Stomach (tissue), 8 donors: ENCODE measurements at regions not wholly inside any gene's neighbourhood (a gene's known extent, or its start where the extent isn't known, plus 50 kb on each side); places are given as distances from the start of the nearest gene placed in this dataset.

Source experiments
- DNase-seq, 2 donors: peaks; one replicate each; pipeline versions ENCODE4 v3.0.0 to v3.0.0-alpha.2; 2013 to 2019
- H3K27ac ChIP-seq, 5 donors: fragments of 200-600 bp in 4 of 5; sonication (generic) in 4 of 5; one replicate each; pipeline ENCODE4 v1.5.1; 2013 to 2019; ENCODE audit warnings: mild to moderate bottlenecking in 1 of 5, moderate library complexity in 1 of 5
- H3K27me3 ChIP-seq, 3 donors: fragments of 200-600 bp; sonication (generic); one replicate each; pipeline ENCODE4 v1.5.1; 2017 to 2019; ENCODE audit warnings: mixed run types in 1 of 3
- H3K36me3 ChIP-seq, 4 donors: fragments of 200-600 bp; sonication (generic); 1 replicate in 3 of 4; 2 replicates in 1 of 4; pipeline ENCODE4 v1.5.1; 2016 to 2019
- H3K4me1 ChIP-seq, 4 donors: fragments of 200-600 bp; sonication (generic); one replicate each; pipeline ENCODE4 v1.5.1; 2016 to 2019
- H3K4me3 ChIP-seq, 4 donors: fragments of 200-600 bp; sonication (generic) in 3 of 4; one replicate each; pipeline ENCODE4 v1.5.1; 2016 to 2019; ENCODE audit warnings: mild to moderate bottlenecking in 1 of 4
- H3K9me3 ChIP-seq, 4 donors: fragments of 200-600 bp; sonication (generic); one replicate each; pipeline ENCODE4 v1.5.1; 2016 to 2019
- CTCF ChIP-seq, 7 experiments: fragments of 450-650 bp in 4 of 7; fragments of 200-600 bp in 3 of 7; sonication (generic) in 3 of 7; IDR thresholded peaks; one replicate each; pipeline ENCODE4 v1.5.1; 2016 to 2019; ENCODE audit warnings: antibody characterized with exemption in 7 of 7, control low read depth in 2 of 7, mild to moderate bottlenecking in 1 of 7
- EP300 ChIP-seq: sonication (generic); formaldehyde crosslinking; IDR thresholded peaks from one replicate; pipeline ENCODE4 v1.6.1; 2017; ENCODE audit warnings: antibody characterized with exemption
- POLR2A ChIP-seq, 4 donors: fragments of 450-650 bp; IDR thresholded peaks; one replicate each; pipeline ENCODE4 v1.6.1; 2016; ENCODE audit warnings: antibody characterized with exemption in 4 of 4, control low read depth in 2 of 4, mild to moderate bottlenecking in 1 of 4, moderate library complexity in 1 of 4
- POLR2AphosphoS5 ChIP-seq, 3 donors: sonication (generic); formaldehyde crosslinking; IDR thresholded peaks; one replicate each; pipeline ENCODE4 v1.6.1; 2016; ENCODE audit warnings: antibody characterized with exemption in 3 of 3
- WGBS, 5 donors: extraction: QIAGEN DNeasy Blood & Tissue Kit in 3 of 5; methylation state at CpG; one replicate each; pipeline versions ENCODE4 v1.1.5 to v1.1.7; 2013 to 2018; 5-methylcytosine and 5-hydroxymethylcytosine counted together
- intact Hi-C: fragments of 100-400 bp; cut with DNase I; formaldehyde crosslinking; loops from one replicate; pipeline ENCODE4 v1.15.1; 2023; ENCODE audit warnings: low total_unique reads
- donor health status: healthy with polysubstance abuse.
- donor health status: Bipolar disorder and iron deficiency.
- donor health status: healthy.

- 73 to 92% (median 85%) methylated on average over 5 of the region's 5 CpGs for WGBS, 5 donors
- no peak overlapping the region for H3K4me3 ChIP-seq
- no peaks in the 10 kb centered on the region for H3K27me3 ChIP-seq
- H3K36me3 ChIP-seq = no peaks in the 10 kb centered on the region
- no peaks in the 10 kb centered on the region for H3K9me3 ChIP-seq
- no peak for DNase-seq
- H3K4me1 ChIP-seq = no peaks in the 10 kb centered on the region
- no peak overlapping the region for H3K27ac ChIP-seq
- TF ChIP-seq CTCF (IDR thresholded peaks at IDR 0.05) (no peak), EP300 (no peak), POLR2AphosphoS5 (IDR thresholded peaks at IDR 0.05) (no peak), POLR2A (IDR thresholded peaks at IDR 0.05) (no peak)
- intact Hi-C loops = no loop called here
These were observed 209.1 kb downstream of the DACT1 start for GRCh38 chr14:58846682-58847465.

DNA sequence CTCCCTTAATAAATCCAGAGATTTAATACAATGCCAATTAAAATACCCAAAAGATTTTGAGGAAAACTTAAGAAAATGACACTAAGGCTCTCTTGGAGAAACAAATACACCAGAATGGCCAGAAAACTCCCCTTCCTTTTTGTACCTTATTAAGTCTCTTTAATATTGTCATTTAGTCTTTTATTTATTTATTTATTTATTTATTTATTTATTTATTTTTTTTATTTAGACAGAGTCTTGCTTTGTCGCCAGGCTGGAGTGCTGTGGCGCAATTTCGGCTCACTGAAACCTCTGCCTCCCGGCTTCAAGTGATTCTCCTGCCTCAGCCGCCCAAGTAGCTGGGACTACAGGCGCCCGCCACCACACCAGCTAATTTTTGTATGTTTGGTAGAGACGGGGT is 210.6 kb downstream of the DACT1 start:
- Histone ChIP-seq H3K27ac (no peak overlapping the region), H3K4me1 (no peaks in the 10 kb centered on the region), H3K4me3 (no peak overlapping the region), H3K9me3 (no peaks in the 10 kb centered on the region), H3K36me3 (no peaks in the 10 kb centered on the region), H3K27me3 (no peaks in the 10 kb centered on the region)
- no peak for DNase-seq
- TF ChIP-seq POLR2A (IDR thresholded peaks at IDR 0.05) (no peak), POLR2AphosphoS5 (IDR thresholded peaks at IDR 0.05) (no peak), EP300 (no peak), CTCF (IDR thresholded peaks at IDR 0.05) (no peak)
- 94 to 98% (median 96%) methylated on average over 8 of the region's 8 CpGs for WGBS, 5 donors
- intact Hi-C loops = no loop called here

DNA sequence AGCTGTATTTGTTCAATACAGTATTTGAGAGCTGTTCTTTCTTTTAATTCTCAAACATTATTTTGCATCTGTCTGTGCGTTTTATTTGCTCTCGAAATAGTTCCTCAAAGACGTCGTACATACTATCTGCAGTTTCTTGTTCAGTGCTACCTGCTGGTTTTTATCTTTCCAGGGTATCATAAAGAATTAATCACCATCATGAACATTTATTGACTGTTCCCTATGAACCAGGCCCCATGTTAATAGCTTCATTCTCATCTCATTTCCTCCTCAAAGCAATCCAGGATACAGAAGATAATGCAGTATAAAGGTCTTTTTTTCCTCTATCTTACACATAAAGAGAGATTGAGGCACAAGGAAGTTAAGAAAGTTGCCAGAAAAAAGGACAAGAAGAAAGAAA is 211.8 kb downstream of the DACT1 start:
- Histone ChIP-seq H3K4me1 (no peaks in the 10 kb centered on the region), H3K27me3 (no peaks in the 10 kb centered on the region), H3K4me3 (no peak overlapping the region), H3K36me3 (no peaks in the 10 kb centered on the region), H3K27ac (no peak overlapping the region), H3K9me3 (no peaks in the 10 kb centered on the region)
- 63 to 74% (median 72%) methylated on average over 4 of the region's 4 CpGs for WGBS, 5 donors
- TF ChIP-seq EP300 = no peak
- no peak for TF ChIP-seq CTCF (IDR thresholded peaks at IDR 0.05)
- TF ChIP-seq POLR2AphosphoS5 (IDR thresholded peaks at IDR 0.05) = no peak
- TF ChIP-seq POLR2A (IDR thresholded peaks at IDR 0.05) = no peak
- DNase-seq = no peak
- intact Hi-C loops = no loop called here

GRCh38 chr14:58850011-58850410 is 212.2 kb downstream of the DACT1 start:
- 57 to 82% (median 74%) methylated on average over 1 of the region's 1 CpG for WGBS, 5 donors

More at GRCh38 chr14:58850011-58850410, 212.2 kb downstream of the DACT1 start:
- H3K27ac ChIP-seq = no peak overlapping the region
- TF ChIP-seq POLR2A (IDR thresholded peaks at IDR 0.05) = no peak
- TF ChIP-seq CTCF (IDR thresholded peaks at IDR 0.05) = no peak
- TF ChIP-seq POLR2AphosphoS5 (IDR thresholded peaks at IDR 0.05) = no peak
- TF ChIP-seq EP300 = no peak
- no peaks in the 10 kb centered on the region for H3K27me3 ChIP-seq
- no peak for DNase-seq
- no peaks in the 10 kb centered on the region for H3K36me3 ChIP-seq
- no peaks in the 10 kb centered on the region for H3K9me3 ChIP-seq
- H3K4me1 ChIP-seq = no peaks in the 10 kb centered on the region
- no peak overlapping the region for H3K4me3 ChIP-seq
- intact Hi-C loops = no loop called here
